ENCODE measurements at regions not wholly inside any gene's neighbourhood (a gene's known extent, or its start where the extent isn't known, plus 50 kb on each side); places are given as distances from the start of the nearest gene placed in this dataset.

DNA sequence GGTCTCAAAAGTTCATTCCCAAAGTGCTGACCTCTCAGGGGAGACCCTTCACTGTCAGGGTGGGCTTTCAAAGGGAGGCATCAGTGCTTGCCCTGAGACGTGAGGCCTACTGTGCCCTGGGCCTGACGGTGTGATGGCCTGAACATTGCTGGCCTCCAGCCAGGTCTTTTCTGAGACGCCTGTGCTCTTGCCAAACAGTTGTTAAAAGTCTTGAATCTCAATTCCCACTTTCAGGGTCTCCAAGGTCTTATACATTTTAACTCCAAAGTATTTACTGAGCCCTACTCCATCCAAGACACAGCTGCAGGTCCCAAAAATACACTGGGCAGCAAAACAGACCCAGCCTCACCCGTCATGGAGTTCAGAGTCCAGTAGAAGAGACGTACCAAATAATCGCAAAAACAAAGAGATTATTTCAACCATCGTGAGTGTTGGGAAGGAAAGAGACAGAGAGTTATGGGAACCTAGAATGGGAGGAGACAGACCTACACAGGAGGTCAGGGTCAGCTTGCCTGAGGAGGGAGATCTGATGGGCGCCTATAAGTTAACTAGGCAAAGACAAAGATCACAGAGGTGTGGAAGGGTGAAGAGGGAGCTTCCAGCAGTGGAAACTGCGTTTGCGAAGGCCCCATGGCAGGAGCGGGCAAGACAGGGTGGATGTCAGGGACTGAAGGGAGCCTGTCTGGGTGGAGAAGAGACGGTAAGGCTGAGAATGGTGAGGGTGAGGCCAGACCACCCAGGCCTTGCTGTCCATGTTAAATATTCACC, 446.3 kb downstream of the PREX1 start:
- TF ChIP-seq, protein P1, sequence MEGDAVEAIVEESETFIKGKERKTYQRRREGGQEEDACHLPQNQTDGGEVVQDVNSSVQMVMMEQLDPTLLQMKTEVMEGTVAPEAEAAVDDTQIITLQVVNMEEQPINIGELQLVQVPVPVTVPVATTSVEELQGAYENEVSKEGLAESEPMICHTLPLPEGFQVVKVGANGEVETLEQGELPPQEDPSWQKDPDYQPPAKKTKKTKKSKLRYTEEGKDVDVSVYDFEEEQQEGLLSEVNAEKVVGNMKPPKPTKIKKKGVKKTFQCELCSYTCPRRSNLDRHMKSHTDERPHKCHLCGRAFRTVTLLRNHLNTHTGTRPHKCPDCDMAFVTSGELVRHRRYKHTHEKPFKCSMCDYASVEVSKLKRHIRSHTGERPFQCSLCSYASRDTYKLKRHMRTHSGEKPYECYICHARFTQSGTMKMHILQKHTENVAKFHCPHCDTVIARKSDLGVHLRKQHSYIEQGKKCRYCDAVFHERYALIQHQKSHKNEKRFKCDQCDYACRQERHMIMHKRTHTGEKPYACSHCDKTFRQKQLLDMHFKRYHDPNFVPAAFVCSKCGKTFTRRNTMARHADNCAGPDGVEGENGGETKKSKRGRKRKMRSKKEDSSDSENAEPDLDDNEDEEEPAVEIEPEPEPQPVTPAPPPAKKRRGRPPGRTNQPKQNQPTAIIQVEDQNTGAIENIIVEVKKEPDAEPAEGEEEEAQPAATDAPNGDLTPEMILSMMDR (IDR thresholded peaks at IDR 0.05): no peak
- WGBS, 3 donors: 63 to 67% (median 67%) methylated on average over 12 of the region's 12 CpGs
- Histone ChIP-seq H3K4me3 (no peak overlapping the region), H3K9me3 (no peaks in the 10 kb centered on the region), H3K27ac (no peak overlapping the region), H3K27me3 (ENCODE audit: insufficient read depth in 3 of 3, low read length in 2 of 3) (peaks cover 0 to 1% (median 0%) of the 10 kb centered on the region in 3 donors), H3K36me3 (ENCODE audit: insufficient read depth in 1 of 2, low read depth in 1 of 2) (no peaks in the 10 kb centered on the region), H3K4me1 (no peaks in the 10 kb centered on the region)
- DNase-seq (no peak), ATAC-seq (no peak)
- intact Hi-C loops (cut with DNase I): no loop called here

DNA sequence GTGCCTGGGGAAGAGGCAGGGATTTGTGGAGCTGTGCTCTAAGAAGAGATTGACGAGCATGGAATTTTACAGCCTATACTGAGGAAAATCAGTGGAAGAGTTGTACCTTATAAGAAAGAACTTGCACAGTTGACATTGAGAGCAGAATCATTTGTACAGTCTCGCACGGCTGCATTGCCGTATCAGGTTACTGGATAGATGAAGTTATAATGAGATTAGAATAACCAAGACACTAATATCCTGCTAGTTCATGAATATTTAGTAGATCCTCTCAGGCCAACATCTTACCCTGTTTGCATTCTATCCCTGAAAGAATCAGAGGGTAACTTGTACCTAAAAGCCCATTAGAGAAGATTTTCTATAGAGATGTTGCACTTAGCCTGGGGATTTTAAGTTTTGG, 447.1 kb downstream of the PREX1 start:
- H3K9me3 ChIP-seq: no peaks in the 10 kb centered on the region
- H3K27ac ChIP-seq: no peak overlapping the region
- H3K4me3 ChIP-seq: no peak overlapping the region
- TF ChIP-seq, protein P1 (IDR thresholded peaks at IDR 0.05): no peak
- peaks cover 0 to 1% (median 0%) of the 10 kb centered on the region in 3 donors for H3K27me3 ChIP-seq (ENCODE audit: insufficient read depth in 3 of 3, low read length in 2 of 3)
- DNase-seq: no peak
- intact Hi-C loops (cut with DNase I): no loop called here
- no peak for ATAC-seq
- 88 to 97% (median 94%) methylated on average over 4 of the region's 4 CpGs for WGBS, 3 donors
- no peaks in the 10 kb centered on the region for H3K36me3 ChIP-seq (ENCODE audit: insufficient read depth in 1 of 2, low read depth in 1 of 2)
- no peaks in the 10 kb centered on the region for H3K4me1 ChIP-seq

DNA sequence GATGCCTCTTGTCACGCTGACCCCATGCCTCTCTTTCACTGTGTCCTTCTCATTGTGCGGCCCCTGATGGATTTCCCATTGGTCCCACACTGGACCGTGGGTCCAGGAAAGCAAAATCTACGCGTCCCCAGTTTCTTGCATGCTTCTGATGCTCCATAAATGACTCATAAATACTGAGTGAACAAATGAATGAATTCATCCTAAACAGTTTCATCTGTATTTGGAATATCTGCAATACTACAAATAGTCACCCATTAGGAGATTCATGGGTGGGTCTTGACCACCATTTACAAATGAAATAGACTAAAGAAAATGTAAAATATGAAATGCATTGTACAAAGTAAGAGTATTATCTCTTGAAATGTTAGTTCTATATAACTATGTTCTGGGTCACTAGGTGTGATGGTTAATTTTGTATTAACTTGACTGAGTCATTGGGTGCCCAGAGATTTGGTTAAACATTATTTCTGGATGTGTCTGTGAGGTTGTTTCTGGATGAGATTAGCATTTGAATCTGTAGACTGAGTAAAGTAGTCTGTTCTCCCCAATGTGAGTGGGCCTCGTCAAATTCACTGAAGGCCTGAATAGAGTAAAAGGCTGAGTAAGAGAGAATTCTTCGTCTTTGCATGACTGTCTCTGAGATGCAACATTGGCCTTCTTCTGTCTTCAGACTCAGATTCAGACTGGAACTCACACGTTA, 448.7 kb downstream of the PREX1 start:
- TF ChIP-seq, protein P1 (IDR thresholded peaks at IDR 0.05): no peak
- no peak overlapping the region for H3K4me3 ChIP-seq
- no peaks in the 10 kb centered on the region for H3K9me3 ChIP-seq
- H3K27me3 ChIP-seq (ENCODE audit: insufficient read depth in 3 of 3, low read length in 2 of 3): peaks cover 0 to 3% (median 0%) of the 10 kb centered on the region in 3 donors
- WGBS, 3 donors: 75 to 96% (median 93%) methylated on average over 8 of the region's 8 CpGs
- H3K36me3 ChIP-seq (ENCODE audit: insufficient read depth in 1 of 2, low read depth in 1 of 2): no peaks in the 10 kb centered on the region
- ATAC-seq (no peak), DNase-seq (no peak)
- no peaks in the 10 kb centered on the region for H3K4me1 ChIP-seq
- intact Hi-C loops (cut with DNase I): no loop called here
- no peak overlapping the region for H3K27ac ChIP-seq

DNA sequence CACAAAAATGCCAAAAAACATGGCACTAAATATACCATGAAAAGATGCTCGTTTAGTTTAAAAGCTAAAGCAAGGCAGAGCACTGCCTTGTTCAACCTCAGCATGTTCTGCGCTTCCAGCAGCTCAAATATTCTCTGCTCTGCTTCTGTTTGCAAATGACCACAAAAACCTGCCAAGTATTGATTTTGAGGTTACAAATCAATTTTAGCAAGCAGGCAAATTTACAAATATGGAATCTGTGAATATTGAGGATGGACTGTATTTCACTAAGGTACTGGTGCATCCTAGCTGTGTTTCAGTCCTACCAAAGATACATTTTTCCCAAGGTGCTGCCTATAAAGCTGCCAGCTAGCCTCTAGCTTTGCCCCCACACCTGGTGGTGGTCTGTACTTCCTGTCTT, 449.9 kb downstream of the PREX1 start:
- intact Hi-C loops (cut with DNase I): no loop called here
- no peak for DNase-seq
- Histone ChIP-seq H3K27ac (no peak overlapping the region), H3K36me3 (ENCODE audit: insufficient read depth in 1 of 2, low read depth in 1 of 2) (no peaks in the 10 kb centered on the region), H3K4me3 (no peak overlapping the region), H3K27me3 (ENCODE audit: insufficient read depth in 3 of 3, low read length in 2 of 3) (peaks cover 0 to 3% (median 0%) of the 10 kb centered on the region in 3 donors), H3K4me1 (no peaks in the 10 kb centered on the region), H3K9me3 (no peaks in the 10 kb centered on the region)
- ATAC-seq: no peak
- WGBS, 3 donors: 68 to 76% (median 73%) methylated on average over 2 of the region's 2 CpGs
- TF ChIP-seq, protein P1 (IDR thresholded peaks at IDR 0.05): no peak
